Muscle of leg (tissue), 3 donors: ENCODE measurements at regions not wholly inside any gene's neighbourhood (a gene's known extent, or its start where the extent isn't known, plus 50 kb on each side); places are given as distances from the start of the nearest gene placed in this dataset.
"Not testable (repeated sequence)": the region's sequence is repeated elsewhere in the genome, so short reads cannot be mapped to it uniquely, and the experiment has no call there.

Experiments used
- DNase-seq: peaks from one replicate; pipeline ENCODE4 v3.0.0; 2013
- H3K27ac ChIP-seq: one replicate; pipeline ENCODE4 v1.5.1; 2013; ENCODE audit warnings: mild to moderate bottlenecking, low read length, control low read depth
- H3K27me3 ChIP-seq: one replicate; pipeline ENCODE4 v1.6.1; 2013; ENCODE audit warnings: low read length; ENCODE audit not compliant: control insufficient read depth, insufficient read depth
- H3K36me3 ChIP-seq: one replicate; pipeline ENCODE4 v1.6.1; 2013; ENCODE audit warnings: low read length; ENCODE audit not compliant: control insufficient read depth, insufficient read depth
- H3K4me1 ChIP-seq: one replicate; pipeline ENCODE4 v1.6.1; 2013; ENCODE audit warnings: low read length; ENCODE audit not compliant: control insufficient read depth, insufficient read depth
- H3K4me3 ChIP-seq: one replicate; pipeline ENCODE4 v1.5.1; 2013; ENCODE audit warnings: low read length, control low read depth
- H3K9me3 ChIP-seq: replicated peaks from 2 replicates; pipeline ENCODE4 v1.6.1; 2013; ENCODE audit warnings: low read depth, low read length; ENCODE audit not compliant: control insufficient read depth
- WGBS: methylation state at CpG from one replicate; pipeline ENCODE4 v1.1.5; 2013; ENCODE audit warnings: missing lambda C conversion rate; ENCODE audit not compliant: insufficient coverage; 5-methylcytosine and 5-hydroxymethylcytosine counted together

DNA sequence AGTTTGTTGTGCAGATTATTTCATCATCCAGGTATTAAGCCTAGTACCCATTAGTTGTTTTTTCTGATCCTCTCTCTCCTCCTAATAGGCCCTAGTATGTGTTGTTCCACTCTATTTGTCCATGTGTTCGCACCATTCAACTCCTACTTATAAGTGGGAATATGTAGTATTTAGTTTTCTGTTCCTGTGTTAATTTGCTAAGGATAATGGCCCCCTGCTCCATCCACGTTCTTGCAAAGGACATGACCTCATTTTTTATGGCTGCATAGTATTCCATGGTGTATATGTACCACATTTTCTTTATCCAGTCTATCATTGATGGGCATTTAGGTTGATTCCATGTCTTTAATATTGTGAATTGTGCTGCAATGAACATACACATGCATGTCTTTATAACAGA lies 107.8 kb downstream of the ZNF429 start:
- H3K4me1 ChIP-seq, DNase-seq, H3K36me3 ChIP-seq, H3K4me3 ChIP-seq, H3K9me3 ChIP-seq, H3K27ac ChIP-seq, H3K27me3 ChIP-seq: not testable (repeated sequence)
- WGBS = no CpG with 5 or more reads among the region's 2 CpGs

- Histone ChIP-seq H3K9me3 (no peaks in the 10 kb centered on the region), H3K4me1 (no peaks in the 10 kb centered on the region), H3K27ac (no peak overlapping the region), H3K27me3 (no peaks in the 10 kb centered on the region), H3K36me3 (no peaks in the 10 kb centered on the region), H3K4me3 (no peak overlapping the region)
- no peak for DNase-seq
- WGBS = no CpG with 5 or more reads among the region's 1 CpG
These were observed 107.0 kb downstream of the ZNF429 start for GRCh38 chr19:21612403-21612872.

DNA sequence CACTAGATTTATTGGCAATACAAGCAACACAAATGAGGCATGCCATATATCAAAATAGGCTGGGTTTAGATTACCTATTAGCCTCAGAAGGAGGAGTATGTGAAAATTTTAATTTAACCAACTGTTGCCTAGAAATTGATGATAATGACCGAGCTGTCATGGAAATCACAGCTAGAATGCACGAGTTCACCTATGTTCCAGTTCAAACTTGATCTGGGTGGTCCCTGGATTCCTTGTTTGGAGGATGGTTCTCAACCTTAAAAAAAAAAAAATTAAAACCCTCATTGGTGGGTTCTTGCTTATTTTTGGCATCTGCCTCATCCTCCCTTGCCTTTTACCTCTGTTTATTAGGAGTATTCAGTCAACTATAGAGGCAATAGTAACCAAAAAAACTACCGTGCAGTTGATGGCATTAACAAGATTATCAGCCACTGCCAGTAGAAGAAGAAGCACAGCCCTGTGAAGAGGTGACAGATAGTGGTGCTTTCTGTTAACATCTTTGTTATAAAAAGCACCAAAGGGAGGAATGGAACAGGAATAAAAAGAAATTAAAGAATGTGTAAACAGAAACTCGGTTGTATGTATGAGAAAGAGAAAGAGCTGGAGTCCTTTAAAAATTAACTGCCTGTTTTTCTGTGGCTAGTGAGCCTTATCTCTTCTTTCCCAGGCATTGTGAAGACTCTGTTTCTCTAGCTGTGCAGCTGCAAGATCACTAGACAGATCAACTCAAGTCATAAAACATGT lies 106.4 kb downstream of the ZNF429 start:
- Histone ChIP-seq H3K27me3 (no peaks in the 10 kb centered on the region), H3K4me3 (no peak overlapping the region), H3K4me1 (no peaks in the 10 kb centered on the region), H3K9me3 (no peaks in the 10 kb centered on the region), H3K27ac (no peak overlapping the region), H3K36me3 (no peaks in the 10 kb centered on the region)
- WGBS = 50% methylated on average over 2 of the region's 4 CpGs
- DNase-seq = no peak

- Histone ChIP-seq H3K27me3 (no peaks in the 10 kb centered on the region), H3K4me3 (no peak overlapping the region), H3K27ac (no peak overlapping the region), H3K9me3 (peaks cover 2% of the 10 kb centered on the region), H3K36me3 (no peaks in the 10 kb centered on the region), H3K4me1 (no peaks in the 10 kb centered on the region)
- DNase-seq = no peak
- WGBS = no CpG with 5 or more reads among the region's 1 CpG
These were observed 105.4 kb downstream of the ZNF429 start for GRCh38 chr19:21610787-21611186.

DNA sequence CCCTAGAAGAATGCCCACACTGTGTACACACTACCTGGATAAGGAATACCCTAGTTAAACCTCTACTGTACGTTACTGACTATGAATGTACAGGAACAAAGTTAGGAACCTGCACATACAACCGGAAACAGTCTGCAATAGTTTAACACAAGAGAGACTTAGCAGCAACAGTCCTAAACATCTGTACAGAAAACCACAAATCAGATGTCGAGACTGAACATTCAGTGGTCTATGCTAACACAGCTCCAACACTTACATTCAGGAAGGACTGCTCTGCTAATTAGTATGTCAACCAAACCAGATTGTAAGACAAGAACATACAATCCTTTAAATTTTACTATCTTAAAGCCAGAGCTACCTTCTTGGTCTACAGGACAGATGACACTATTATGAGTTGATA lies 104.9 kb downstream of the ZNF429 start:
- Histone ChIP-seq H3K4me1 (no peaks in the 10 kb centered on the region), H3K4me3 (no peak overlapping the region), H3K9me3 (peaks cover 2% of the 10 kb centered on the region), H3K36me3 (no peaks in the 10 kb centered on the region), H3K27me3 (no peaks in the 10 kb centered on the region), H3K27ac (no peak overlapping the region)
- WGBS = 49% methylated on average over 2 of the region's 3 CpGs
- DNase-seq = no peak

GRCh38 chr19:21608571-21608970 lies 103.2 kb downstream of the ZNF429 start:
- no peak for DNase-seq
- WGBS = no CpG with 5 or more reads among the region's 2 CpGs
- no peaks in the 10 kb centered on the region for H3K27me3 ChIP-seq
- H3K9me3 ChIP-seq = peaks cover 2% of the 10 kb centered on the region
- H3K27ac ChIP-seq = no peak overlapping the region
- no peaks in the 10 kb centered on the region for H3K36me3 ChIP-seq
- peaks cover 4% of the 10 kb centered on the region for H3K4me1 ChIP-seq
- H3K4me3 ChIP-seq = no peak overlapping the region

DNA sequence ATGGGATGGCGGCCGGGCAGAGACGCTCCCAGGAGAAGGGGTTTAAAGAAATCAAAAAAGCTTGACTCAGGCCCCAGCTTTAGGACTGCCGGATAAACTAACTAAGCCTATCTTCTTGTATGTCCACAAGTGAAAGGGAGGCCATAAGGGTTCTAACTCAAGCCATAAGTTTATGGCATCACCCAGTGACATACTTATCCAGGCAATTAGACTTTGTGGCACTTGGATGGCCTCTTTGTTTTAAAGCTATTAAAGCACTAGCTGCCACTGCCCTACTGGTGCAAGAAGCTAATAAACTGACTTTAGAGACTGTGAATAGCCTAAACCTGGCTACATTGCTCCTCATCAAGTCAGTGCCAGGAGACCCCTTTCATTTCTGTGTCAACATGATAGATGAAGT lies 102.0 kb downstream of the ZNF429 start:
- Histone ChIP-seq H3K9me3 (peaks cover 2% of the 10 kb centered on the region), H3K27me3 (no peaks in the 10 kb centered on the region), H3K4me3 (no peak overlapping the region), H3K36me3 (no peaks in the 10 kb centered on the region), H3K4me1 (peaks cover 8% of the 10 kb centered on the region), H3K27ac (no peak overlapping the region)
- no CpG with 5 or more reads among the region's 4 CpGs for WGBS
- DNase-seq = no peak

DNA sequence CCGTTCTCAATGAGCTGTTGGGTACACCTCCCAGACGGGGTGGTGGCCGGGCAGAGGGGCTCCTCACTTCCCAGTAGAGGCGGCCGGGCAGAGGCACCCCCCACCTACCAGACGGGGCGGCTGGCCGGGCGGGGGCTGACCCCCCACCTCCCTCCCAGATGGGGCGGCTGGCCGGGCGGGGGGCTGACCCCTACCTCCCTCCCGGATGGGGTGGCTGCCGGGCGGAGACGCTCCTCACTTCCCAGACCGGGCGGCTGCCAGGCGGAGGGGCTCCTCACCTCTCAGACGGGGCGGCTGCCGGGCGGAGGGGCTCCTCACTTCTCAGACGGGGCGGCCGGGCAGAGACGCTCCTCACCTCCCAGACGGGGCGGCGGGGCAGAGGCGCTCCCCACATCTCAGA lies 101.6 kb downstream of the ZNF429 start:
- WGBS = 55% methylated on average over 8 of the region's 31 CpGs
- H3K27ac ChIP-seq, DNase-seq, H3K4me3 ChIP-seq, H3K27me3 ChIP-seq, H3K9me3 ChIP-seq, H3K4me1 ChIP-seq, H3K36me3 ChIP-seq: not testable (repeated sequence)

- not testable (repeated sequence) for H3K4me3 ChIP-seq, H3K36me3 ChIP-seq, H3K9me3 ChIP-seq, DNase-seq, H3K4me1 ChIP-seq, H3K27me3 ChIP-seq, H3K27ac ChIP-seq
- WGBS = no CpG with 5 or more reads among the region's 5 CpGs
These were observed 100.9 kb downstream of the ZNF429 start for GRCh38 chr19:21606326-21606725.

- H3K27ac ChIP-seq = no peak overlapping the region
- peaks cover 3% of the 10 kb centered on the region for H3K9me3 ChIP-seq
- peak; percentile 40 for DNase-seq
- peaks cover 8% of the 10 kb centered on the region for H3K4me1 ChIP-seq
- H3K27me3 ChIP-seq = no peaks in the 10 kb centered on the region
- 42% methylated on average over 7 of the region's 8 CpGs for WGBS
- peak overlapping the region; percentile 27 for H3K4me3 ChIP-seq
- H3K36me3 ChIP-seq = no peaks in the 10 kb centered on the region
These were observed 99.6 kb downstream of the ZNF429 start for GRCh38 chr19:21604951-21605476.
